Stimulated activated CD4-positive, alpha-beta T cell treated with anti-CD3 and anti-CD28 coated beads, Interleukin-12 subunit alpha, Interleukin-12 subunit beta, amount 100 ng/mL, for 24 hours (primary cell): ENCODE measurements at regions not wholly inside any gene's neighbourhood (a gene's known extent, or its start where the extent isn't known, plus 50 kb on each side); places are given as distances from the start of the nearest gene placed in this dataset.

ENCODE experiments used
- DNase-seq, 2 experiments: peaks; one replicate each; pipeline ENCODE4 v3.0.0-alpha.2; 2020; ENCODE audit warnings: low read depth in 2 of 2

DNA sequence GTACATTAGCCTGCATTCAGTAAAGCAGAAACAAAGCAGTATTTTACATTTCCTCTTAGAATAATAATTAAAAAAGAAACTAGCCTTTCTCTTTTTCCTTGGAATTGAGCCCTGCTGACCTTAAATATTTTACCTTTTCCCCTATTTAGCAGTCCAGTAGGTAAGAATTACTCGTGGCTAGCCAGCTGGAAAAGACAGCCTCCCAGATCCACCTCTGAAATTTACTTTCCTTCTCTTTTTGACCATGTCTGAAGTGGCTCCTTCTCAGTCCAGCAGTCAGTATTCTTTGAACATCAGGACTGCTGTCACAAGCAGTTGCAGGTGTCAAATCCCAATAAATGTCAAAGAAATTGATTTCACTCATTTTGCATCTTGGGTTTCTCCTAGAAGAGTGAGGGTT lies 311.5 kb upstream of the DCBLD2 start:
- no peak for DNase-seq

DNA sequence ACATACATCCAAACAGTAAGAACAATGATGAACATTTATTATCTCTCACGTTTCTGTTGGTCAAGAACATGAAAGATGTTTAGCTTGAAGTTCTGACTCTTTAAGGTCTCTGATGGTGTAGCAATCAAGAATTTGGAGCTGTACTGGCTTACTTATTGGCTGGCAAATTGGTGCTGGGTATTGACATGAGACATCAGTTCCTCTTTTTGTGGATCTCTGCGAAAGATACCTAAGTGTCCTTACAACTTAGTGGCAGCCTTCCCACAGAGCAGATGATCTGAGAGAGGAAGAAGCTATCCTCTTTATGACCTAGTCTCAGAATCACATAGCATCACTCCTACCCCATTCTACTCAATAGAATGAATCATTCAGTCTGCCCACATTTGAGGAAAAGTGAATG lies 309.8 kb upstream of the DCBLD2 start:
- DNase-seq, result no peak

DNA sequence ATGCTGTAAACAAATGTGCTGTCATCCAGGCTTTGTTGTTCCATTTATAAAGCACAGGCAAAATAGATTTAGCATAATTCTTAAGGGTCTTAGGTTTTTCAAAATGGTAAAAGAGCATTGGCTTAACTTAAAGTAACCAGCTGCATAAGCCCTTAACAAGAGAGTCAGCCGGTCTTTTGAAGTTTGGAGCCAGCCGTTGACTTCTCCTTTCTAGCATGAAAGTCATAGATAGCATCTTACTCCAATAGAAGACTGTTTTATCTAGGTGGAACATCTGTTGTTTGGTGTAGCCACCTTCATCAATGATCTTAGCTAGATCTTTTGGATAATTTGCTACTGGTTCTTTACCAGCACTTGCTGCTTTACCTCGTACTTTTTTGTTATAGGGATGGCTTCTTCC lies 297.5 kb upstream of the DCBLD2 start:
- DNase-seq, result no peak

DNA sequence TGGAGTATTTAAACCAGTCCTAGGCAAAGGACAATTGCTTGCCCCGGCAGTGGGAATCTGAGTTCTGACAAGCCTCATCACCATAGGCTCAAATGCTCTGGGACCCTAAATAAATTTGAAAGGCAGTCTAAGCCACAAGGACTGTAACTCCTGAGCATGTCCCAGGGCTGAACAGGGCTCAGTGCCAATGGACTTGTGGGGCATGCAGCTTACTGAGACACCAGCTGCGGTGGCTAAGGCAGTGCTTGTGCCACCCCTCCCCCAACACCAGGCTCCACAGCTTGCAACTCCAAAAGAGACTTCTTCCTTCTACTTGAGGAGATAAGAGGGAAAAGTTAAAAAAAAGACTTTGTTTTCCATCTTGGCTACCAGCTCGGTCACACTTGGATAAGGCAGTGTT lies 289.7 kb upstream of the DCBLD2 start:
- no peak for DNase-seq

DNA sequence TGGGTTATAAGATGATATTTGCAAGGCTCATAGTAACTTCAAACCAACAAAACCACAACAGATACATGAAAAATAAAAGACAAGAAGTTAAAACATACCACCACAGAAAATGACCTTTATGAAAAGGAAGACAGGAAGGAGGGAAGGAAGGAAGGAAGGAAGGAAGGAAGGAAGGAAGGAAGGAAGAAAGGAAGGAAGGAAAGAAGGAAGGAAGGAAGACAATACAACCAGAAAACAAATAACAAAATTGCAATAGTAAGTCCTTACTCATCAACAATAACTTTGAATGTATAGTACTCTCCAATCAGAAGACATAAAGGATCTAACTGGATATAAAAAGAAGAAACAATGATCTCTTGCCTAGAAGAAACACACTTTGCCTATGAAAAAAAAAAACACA lies 287.4 kb upstream of the DCBLD2 start:
- no peak for DNase-seq

DNA sequence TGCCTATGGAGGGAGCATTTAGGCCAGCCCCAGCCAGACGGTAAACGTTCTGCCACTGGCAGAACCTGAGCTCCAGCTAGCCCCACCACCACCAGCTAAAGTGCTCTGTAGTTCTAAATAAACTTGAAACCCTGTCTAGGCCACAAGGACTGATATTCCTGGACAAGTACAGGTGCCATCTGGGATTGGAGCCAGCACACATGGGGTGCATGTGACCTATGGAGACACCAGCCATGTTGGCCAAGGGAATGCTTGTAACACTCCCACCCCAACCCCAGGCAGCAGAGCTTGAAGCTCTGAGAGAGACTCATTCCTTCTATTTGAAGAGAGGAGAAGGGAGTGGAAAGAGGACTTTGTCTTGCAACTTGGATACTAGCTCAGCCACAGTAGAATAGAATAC lies 284.5 kb upstream of the DCBLD2 start:
- DNase-seq, result no peak

DNA sequence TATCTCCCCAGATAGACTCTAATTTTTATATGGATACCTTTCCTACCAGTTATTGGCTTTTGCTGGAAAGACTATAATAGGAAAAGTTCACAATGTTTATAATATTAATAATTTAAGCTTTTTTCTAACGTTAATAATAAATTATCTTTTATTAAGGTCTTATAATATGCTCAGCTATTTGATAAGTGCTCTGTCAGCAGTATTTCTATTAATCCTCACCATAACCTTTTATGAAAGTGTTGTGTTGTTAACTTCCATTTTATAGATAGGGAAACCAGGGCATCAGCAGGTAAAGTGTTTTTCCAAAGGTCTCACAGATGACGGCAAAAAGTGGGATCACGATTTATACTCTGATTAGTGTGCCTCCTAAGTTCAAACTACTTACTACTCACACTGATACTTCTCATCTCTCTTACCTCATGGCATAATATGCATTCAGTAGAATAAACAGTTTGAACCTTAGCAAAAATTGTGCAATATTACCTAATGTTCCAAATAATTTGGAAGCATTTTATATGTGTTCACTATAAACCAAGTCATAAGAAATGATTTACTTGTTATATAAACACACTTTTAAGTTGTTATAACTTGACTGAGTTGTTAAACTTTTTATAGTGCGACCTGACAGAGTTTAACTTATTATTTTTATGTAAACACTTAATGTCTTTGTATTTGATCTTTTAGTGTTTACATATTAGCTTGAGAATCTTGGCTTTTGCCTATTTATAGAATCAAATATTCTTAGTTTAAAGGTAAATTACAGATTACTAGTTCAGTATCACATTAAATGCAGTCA lies 274.9 kb upstream of the DCBLD2 start:
- no peak for DNase-seq

DNA sequence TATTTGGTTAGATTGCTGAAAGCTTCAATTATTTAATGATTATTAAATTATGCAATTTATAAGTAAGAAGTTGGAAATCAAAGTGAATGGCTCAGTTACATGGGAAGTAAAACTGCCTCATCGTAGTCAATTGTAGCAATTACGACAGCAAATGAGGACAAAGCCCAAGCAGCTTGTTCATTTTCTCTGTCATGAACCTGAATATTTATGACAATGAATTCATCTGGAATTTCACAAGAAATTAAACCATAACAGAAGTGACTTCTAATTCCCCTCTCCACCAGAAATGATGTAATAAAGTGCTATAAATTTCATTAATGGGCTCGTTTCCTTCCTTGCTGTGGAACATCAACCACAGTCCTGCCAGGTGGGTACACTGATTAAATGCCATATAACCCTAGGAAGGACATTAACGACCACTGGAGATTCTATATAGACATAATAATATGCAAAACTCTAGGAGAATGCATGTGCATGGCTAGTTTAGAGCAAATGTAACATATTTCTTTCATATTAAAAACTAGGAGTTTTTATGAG lies 273.8 kb upstream of the DCBLD2 start:
- DNase-seq, result no peak

DNA sequence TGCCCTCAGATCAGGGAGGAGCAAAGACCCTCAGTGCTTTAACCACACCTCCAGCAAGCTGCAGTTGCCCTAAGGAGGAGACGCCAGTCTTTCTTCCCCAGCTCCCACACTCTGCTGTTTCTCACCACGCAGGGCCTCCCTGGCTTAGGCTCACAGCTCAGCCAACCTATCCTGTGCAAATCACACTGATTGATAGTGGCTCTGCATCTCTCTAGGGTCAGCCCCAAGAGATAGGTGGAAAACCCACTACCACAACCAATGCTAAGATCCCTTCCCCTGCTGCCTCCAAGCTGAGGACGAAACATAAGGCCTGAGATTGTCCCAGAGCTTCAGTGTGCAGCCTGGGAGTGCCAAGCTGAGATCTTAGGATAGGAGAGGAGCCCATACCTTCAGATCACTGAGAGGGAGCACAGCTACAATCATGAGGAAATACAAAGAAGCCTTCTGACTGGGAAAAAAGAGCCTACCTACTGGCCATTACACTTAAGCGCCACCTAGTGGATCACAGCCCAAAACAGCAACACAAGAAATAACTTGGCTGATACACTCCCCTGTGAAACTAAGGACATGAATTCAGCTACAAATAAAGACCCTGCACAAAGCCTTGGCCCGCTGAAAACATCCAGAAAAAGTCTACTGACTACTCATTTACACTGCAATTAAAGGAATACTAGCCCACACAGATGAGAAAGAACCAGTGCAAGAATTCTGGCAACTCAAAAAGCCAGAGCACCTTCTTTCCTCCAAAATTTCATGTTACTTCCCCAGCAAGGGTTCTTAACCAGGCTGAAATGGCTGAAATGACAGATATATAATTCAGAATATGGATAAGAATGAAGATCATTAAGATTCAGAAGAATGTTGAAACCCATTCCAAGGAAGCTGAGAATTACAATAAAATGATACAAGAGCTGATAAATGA lies 271.5 kb upstream of the DCBLD2 start:
- peak in 1 of 2 experiments; percentile 17 for DNase-seq

DNA sequence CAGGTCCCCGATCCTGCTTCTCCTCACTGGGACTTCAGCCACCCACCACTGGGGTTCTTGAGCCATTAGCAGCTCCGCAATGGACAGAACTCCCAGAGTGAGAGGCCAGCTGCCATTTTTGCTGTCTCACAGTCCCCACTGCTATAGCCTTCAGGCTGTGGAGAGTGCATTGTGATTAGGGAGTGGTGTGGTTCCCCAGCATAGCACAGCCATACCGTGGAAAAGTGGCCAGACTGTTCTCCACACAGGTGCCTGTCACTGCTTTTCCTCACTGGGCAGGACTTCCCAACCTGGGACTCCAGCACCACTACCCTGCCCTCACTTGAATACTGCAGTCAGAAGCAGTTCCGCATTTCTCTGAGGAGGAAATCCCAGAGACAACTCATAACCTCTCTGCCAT lies 270.3 kb upstream of the DCBLD2 start:
- no peak for DNase-seq

DNA sequence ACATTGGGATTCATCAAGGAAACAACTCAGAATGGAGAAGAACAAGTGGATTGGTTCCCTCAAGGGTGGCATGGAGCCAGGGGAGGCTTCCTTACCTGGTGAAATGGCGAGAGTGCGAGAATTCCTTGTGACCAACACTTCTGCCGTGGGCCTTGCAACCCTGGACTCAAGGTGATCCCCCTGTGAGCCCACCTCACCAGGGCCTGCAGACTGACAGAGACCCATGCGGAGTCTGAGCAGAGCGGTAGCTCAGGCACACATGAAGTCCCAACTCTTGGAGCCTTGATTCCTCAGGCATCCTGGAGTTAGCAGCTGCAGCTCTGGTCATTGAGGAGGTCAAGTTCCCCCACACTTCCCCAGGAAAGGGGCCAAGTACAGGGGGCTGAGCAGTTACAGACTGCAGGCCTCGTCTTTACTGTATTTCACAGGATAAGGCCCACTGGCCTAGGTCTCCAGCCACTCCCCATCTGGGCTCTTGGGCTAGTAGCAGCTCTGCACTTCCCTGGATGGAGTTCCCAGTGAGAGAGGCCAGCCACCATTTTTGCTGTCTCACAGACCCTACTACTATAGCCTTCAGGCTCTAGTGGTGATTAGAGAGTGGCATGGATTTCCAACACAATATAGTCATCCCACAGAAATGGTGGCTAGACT lies 269.5 kb upstream of the DCBLD2 start:
- DNase-seq, result no peak

DNA sequence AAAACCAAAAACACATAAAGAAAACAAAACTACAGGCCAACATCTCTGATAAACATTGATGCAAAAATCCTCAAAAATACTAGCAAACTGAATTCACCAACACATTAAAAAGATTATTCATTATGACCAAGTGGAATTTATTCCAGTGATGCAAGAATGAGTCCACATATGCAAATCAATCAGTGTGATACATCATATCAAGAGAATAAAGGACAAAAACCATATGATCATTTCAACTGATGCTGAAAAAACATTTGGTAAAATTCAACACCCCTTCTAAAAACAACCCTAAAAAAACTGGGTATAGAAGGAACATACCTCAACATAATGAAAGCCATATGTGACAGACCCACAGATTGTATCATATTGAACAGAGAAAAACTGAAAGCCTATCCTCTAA lies 265.6 kb upstream of the DCBLD2 start:
- DNase-seq, result no peak

DNA sequence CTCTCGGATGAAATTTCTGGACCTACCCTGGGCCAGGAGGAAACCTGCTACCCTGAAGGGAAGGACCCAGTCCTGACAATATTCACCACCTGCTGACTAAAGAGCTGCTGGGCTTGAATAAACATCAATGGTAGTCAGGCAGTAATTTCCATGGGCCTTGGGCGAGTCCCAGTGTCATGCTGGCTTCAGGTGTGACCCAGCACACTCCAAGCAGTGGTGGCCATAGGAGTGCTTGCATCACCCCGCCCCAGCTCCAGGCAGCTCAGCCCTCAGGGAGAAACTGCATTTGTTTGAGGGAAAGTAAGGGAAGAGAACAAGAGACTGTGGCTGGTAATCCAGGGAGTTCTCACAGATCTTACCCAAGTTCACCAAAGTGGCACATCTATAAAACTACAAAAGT lies 261.8 kb upstream of the DCBLD2 start:
- no peak for DNase-seq

DNA sequence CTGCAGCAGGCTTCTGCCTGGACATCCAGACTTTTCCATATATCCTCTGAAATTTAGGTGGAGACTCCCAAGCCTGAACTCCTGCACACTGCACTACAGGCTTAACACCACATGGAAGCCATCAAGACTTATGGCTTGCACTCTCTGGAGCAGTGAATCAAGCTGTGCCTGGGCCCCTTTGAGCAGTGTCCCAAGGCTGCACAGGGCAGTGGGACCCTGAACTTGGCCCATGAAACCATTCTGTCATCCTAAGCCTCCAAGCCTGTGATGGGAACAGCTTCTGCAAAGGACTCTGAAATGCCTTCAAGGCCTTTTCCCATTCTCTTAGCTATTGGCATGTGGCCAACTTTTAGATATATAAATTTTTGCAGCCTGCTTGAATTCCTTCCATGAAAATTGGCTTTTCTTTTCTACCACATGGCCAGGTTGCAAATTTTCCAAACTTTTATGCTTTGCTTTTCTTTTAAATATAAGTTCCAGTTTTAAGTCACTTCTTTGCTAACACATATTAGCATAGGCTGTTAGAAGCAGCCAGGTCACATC lies 257.8 kb upstream of the DCBLD2 start:
- DNase-seq, result no peak

DNA sequence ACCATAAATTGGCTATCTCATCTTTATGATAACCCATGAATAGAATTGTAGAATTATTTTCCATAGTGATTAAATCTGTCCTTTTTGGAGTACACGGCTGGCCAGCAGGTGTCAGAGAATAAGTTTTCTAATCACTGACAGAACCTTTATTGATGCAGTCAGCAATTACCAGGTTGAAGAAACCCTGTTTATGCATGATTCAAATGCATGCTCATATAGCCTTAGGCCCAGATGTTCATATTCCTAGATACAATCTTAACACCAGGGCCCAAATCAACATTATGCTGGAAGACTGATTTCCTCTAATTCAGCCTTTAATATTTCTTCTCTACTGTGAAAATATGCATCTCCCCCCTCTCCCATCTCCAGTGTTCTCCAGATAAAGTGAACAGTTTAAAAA lies 243.5 kb upstream of the DCBLD2 start:
- DNase-seq, result no peak

DNA sequence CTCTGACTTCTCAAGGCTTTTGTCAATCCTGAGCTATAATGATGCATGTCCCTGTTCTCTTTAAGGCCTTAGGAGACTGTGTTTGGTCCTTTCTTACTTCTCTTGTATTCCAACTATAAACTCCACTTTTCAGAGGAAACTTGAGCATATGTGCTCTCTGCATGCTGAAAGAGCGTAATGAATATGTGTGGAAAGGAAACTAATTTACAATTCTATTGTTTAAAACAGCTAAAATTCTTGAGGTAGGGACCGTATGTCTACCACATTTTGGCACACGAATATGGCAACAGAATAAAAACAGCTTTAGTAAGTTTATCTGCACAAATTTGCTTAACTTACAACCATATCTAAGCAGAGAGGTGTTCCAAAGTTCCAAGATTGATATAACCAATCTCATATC lies 242.0 kb upstream of the DCBLD2 start:
- no peak for DNase-seq

DNA sequence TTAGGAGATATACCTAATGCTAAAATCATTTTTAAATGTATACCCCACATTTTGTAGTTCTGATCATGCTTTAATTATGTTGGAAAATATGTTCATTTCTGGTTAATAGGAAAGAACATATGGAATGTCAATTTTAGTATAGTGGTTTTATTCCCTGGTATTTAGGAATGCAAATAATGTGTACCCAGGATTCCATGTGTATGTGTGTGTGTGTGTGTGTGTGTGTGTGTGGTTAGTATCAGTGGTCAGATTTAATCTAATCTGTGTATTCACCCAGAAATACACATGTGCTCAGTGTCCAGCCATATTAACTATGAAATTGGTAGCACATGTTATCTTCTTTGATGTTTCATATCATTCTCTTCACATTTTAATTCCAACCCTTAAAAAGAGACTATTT lies 233.5 kb upstream of the DCBLD2 start:
- no peak for DNase-seq

DNA sequence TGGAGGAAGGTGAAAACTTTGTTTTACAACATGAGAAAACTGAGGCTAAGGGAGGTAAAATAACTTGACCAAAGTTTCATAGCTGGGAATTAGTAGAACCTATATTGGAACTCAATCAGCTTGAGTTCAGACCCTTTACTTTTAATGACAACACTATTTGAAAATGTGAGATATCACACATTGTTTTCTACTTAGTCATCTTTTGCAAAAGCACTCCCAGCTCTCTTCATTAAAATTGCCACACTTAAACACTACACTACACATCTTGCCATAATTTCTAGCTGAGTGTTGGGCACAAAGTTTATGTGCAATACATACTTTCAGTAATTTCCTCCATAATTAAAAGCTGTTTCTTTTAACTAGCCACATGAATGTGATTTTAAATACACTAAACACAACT lies 230.4 kb upstream of the DCBLD2 start:
- no peak for DNase-seq

DNA sequence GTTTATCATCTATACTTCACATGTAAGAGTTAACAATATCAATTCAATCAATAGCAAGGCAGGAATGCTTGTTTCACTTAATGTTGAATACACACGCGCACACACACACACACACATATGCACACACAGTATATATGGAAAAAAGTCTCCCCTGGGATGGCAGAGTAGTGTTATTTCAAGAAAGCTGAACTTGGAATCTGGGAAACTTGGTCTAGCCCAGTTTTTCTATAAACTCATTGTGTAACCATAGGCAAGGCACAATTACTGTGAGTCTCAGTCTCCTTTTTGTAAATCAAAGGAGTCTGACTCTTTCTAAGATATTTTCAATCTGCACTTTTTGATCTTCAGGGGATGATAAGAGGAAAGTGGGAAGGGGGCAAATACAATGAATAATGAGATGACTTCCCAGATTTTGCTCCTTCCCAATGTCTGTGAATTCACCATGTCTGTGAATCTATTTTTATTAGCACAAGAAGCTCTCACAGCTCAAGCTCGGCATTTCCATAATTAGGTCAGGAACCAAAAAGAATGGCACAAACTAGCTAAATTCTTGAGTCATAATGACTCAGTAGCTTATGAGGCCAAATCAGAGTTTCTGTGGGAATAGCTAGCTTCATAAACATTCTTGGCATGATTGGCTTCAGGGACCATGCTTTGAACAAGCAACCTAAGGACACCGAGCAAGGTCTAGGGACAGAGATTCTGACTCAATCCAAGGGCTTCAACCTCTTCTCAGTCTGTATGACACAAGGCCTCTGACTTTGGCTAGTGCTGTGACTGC lies 227.4 kb upstream of the DCBLD2 start:
- no peak for DNase-seq

DNA sequence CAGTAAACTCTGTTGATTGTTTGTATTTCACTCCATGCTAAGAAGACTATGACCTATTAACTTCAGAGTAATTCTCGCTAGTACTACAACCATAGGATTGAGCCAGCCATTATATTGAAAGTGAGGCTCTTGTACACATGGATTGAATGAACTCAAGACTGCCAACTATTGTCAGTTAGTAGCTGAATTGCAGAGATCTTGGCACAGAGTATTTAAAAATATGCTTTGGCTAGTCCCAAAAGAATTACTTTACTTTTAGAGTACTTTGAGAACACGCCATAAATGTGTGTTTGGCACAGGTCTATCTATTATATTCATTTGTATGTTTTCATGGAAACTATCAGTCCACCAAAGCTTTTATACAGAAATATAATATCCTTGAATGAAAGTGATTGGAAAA lies 226.7 kb upstream of the DCBLD2 start:
- no peak for DNase-seq

DNA sequence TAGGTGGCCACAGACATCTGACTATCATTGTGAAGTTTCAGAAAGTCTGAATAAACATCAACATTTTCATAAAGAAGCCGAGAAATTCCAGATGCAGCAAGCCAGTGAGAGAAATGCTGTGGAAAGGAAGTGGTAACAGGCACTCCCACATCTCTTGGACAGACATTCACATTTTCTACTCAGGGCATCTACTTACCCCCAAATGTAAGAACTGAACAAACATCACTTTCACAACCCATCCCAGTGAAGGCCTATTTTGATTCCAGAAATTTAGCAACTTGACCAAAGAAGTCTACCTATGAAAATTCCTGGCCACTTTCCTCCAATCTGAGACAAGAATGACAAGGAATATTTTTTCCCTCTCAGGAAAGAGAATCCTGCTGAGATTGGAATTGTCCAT lies 224.8 kb upstream of the DCBLD2 start:
- DNase-seq, result no peak
